Tibial artery (tissue), 4 donors: ENCODE measurements at regions not wholly inside any gene's neighbourhood (a gene's known extent, or its start where the extent isn't known, plus 50 kb on each side); places are given as distances from the start of the nearest gene placed in this dataset.
A peak's percentile ranks its signal among the peaks of the same experiment; 100 is the strongest.

ENCODE experiments used
- DNase-seq, 2 donors: peaks; one replicate each; pipeline ENCODE4 v3.0.0-alpha.2; 2019
- H3K27ac ChIP-seq, 2 donors: fragments of 200-600 bp; sonication (generic) in 1 of 2; 1 replicate in 1 of 2; 2 replicates in 1 of 2; pipeline ENCODE4 v1.5.1; 2018 to 2019; ENCODE audit warnings: mild to moderate bottlenecking in 1 of 2
- H3K27me3 ChIP-seq, 2 donors: fragments of 200-600 bp; sonication (generic) in 1 of 2; one replicate each; pipeline versions ENCODE4 v1.5.1 to v1.6.0; 2016 to 2019
- H3K36me3 ChIP-seq, 3 donors: fragments of 200-600 bp; sonication (generic) in 2 of 3; one replicate each; pipeline ENCODE4 v1.5.1; 2016 to 2019; ENCODE audit warnings: mild to moderate bottlenecking in 2 of 3
- H3K4me1 ChIP-seq, 4 donors: fragments of 200-600 bp; sonication (generic) in 2 of 4; 1 replicate in 3 of 4; 2 replicates in 1 of 4; pipeline ENCODE4 v1.5.1; 2016 to 2019
- H3K4me3 ChIP-seq, 2 donors: fragments of 200-600 bp; sonication (generic) in 1 of 2; 1 replicate in 1 of 2; 2 replicates in 1 of 2; pipeline ENCODE4 v1.5.1; 2018 to 2019; ENCODE audit warnings: mild to moderate bottlenecking in 2 of 2
- H3K9me3 ChIP-seq, 3 donors: fragments of 200-600 bp; sonication (generic) in 1 of 3; one replicate each; pipeline ENCODE4 v1.5.1; 2016 to 2019
- intact Hi-C: fragments of 100-400 bp; cut with DNase I; formaldehyde crosslinking; loops from one replicate; pipeline ENCODE4 v1.15.0; 2023; ENCODE audit warnings: low total_unique reads
- TF ChIP-seq, protein P1 (sequence below), 2 experiments: fragments of 200-600 bp in 1 of 2; fragments of 450-650 bp in 1 of 2; IDR thresholded peaks; one replicate each; pipeline ENCODE4 v1.5.1; 2017 to 2019; ENCODE audit warnings: antibody characterized with exemption in 2 of 2, mild to moderate bottlenecking in 1 of 2, moderate library complexity in 1 of 2

GRCh38 chr13:33543089-33543459, 257.5 kb upstream of the STARD13 start:
- Histone ChIP-seq H3K4me3 (peak overlapping the region; percentile 55 to 62), H3K27ac (peak overlapping the region; percentile 92 to 96), H3K4me1 (peaks cover 0 to 40% (median 20%) of the 10 kb centered on the region in 4 donors), H3K36me3 (no peaks in the 10 kb centered on the region), H3K27me3 (no peaks in the 10 kb centered on the region), H3K9me3 (no peaks in the 10 kb centered on the region)
- TF ChIP-seq, protein P1, sequence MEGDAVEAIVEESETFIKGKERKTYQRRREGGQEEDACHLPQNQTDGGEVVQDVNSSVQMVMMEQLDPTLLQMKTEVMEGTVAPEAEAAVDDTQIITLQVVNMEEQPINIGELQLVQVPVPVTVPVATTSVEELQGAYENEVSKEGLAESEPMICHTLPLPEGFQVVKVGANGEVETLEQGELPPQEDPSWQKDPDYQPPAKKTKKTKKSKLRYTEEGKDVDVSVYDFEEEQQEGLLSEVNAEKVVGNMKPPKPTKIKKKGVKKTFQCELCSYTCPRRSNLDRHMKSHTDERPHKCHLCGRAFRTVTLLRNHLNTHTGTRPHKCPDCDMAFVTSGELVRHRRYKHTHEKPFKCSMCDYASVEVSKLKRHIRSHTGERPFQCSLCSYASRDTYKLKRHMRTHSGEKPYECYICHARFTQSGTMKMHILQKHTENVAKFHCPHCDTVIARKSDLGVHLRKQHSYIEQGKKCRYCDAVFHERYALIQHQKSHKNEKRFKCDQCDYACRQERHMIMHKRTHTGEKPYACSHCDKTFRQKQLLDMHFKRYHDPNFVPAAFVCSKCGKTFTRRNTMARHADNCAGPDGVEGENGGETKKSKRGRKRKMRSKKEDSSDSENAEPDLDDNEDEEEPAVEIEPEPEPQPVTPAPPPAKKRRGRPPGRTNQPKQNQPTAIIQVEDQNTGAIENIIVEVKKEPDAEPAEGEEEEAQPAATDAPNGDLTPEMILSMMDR (IDR thresholded peaks at IDR 0.05): no peak
- intact Hi-C loops: loop anchor here (10.0 kb wide), 3 partner anchors 182 to 318 kb away; no protein-coding TSS in a partner anchor
- no peak for DNase-seq

- TF ChIP-seq, protein P1 (IDR thresholded peaks at IDR 0.05): no peak
- DNase-seq: no peak
- Histone ChIP-seq H3K27ac (peak overlapping the region; percentile 92 to 96), H3K4me1 (peaks cover 0 to 37% (median 20%) of the 10 kb centered on the region in 4 donors), H3K36me3 (no peaks in the 10 kb centered on the region), H3K9me3 (no peaks in the 10 kb centered on the region), H3K27me3 (no peaks in the 10 kb centered on the region), H3K4me3 (peak overlapping the region; percentile 55 to 62)
- intact Hi-C loops: loop anchor here (10.0 kb wide), 3 partner anchors 181 to 319 kb away; no protein-coding TSS in a partner anchor
Measured at GRCh38 chr13:33543631-33544265, 258.2 kb upstream of the STARD13 start.

GRCh38 chr13:33544308-33544707, 258.8 kb upstream of the STARD13 start:
- no peaks in the 10 kb centered on the region for H3K9me3 ChIP-seq
- no peaks in the 10 kb centered on the region for H3K36me3 ChIP-seq
- H3K27ac ChIP-seq: peak overlapping the region; percentile 92 to 96
- H3K4me3 ChIP-seq: no peak overlapping the region
- peaks cover 0 to 37% (median 20%) of the 10 kb centered on the region in 4 donors for H3K4me1 ChIP-seq
- intact Hi-C loops: loop anchor here (10.0 kb wide), 3 partner anchors 180 to 320 kb away; no protein-coding TSS in a partner anchor
- no peak for DNase-seq
- TF ChIP-seq, protein P1 (IDR thresholded peaks at IDR 0.05): no peak
- no peaks in the 10 kb centered on the region for H3K27me3 ChIP-seq

- no peak for DNase-seq
- H3K9me3 ChIP-seq: no peaks in the 10 kb centered on the region
- no peaks in the 10 kb centered on the region for H3K27me3 ChIP-seq
- TF ChIP-seq, protein P1 (IDR thresholded peaks at IDR 0.05): no peak
- H3K4me3 ChIP-seq: no peak overlapping the region
- H3K4me1 ChIP-seq: peaks cover 0 to 33% (median 20%) of the 10 kb centered on the region in 4 donors
- peak overlapping the region; percentile 92 to 96 for H3K27ac ChIP-seq
- intact Hi-C loops: loop anchor here (10.0 kb wide), 3 partner anchors 179 to 321 kb away; no protein-coding TSS in a partner anchor
- H3K36me3 ChIP-seq: no peaks in the 10 kb centered on the region
Measured at GRCh38 chr13:33545492-33545891, 259.9 kb upstream of the STARD13 start.

DNA sequence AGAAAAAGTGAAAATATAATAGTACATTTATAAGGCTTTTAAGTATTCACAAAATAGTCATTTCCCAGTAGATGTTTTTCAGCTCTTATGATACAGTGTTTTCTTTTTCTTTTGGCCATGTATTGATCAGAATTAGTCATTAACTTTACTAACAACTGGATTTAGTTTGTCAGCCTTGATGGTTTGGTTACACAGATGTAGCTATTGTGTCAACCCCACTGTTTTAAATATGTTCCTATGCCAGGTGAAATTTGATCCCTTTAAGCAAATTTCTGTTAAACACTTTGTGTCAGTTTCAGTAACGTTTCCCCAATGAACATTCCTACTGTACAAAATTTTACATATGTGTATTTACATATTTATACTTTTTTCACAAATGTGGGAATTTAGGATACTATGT, 261.5 kb upstream of the STARD13 start:
- intact Hi-C loops: loop anchor here (10.0 kb wide), 3 partner anchors 178 to 322 kb away; no protein-coding TSS in a partner anchor
- Histone ChIP-seq H3K36me3 (no peaks in the 10 kb centered on the region), H3K9me3 (no peaks in the 10 kb centered on the region), H3K4me1 (peaks cover 0 to 19% (median 15%) of the 10 kb centered on the region in 4 donors), H3K27ac (no peak overlapping the region), H3K27me3 (no peaks in the 10 kb centered on the region), H3K4me3 (no peak overlapping the region)
- no peak for DNase-seq
- TF ChIP-seq, protein P1 (IDR thresholded peaks at IDR 0.05): no peak
